ENCODE measurements at regions not wholly inside any gene's neighbourhood (a gene's known extent, or its start where the extent isn't known, plus 50 kb on each side); places are given as distances from the start of the nearest gene placed in this dataset.
"Not testable (repeated sequence)": the region's sequence is repeated elsewhere in the genome, so short reads cannot be mapped to it uniquely, and the experiment has no call there.

- no peak for TF ChIP-seq ISL1 (CRISPR knock-in tag; IDR thresholded peaks at IDR 0.05)
- no peak for TF ChIP-seq ZNF565 (CRISPR knock-in tag; conservative IDR thresholded peaks at IDR 0.05; ENCODE audit: low read depth)
- no peak for TF ChIP-seq GLIS3 (CRISPR knock-in tag; IDR thresholded peaks at IDR 0.05)
- no peak for TF ChIP-seq ARNTL (CRISPR knock-in tag; IDR thresholded peaks at IDR 0.05; ENCODE audit: borderline replicate concordance, low read depth)
- no peak for TF ChIP-seq ZFP3 (CRISPR knock-in tag; IDR thresholded peaks at IDR 0.05)
- no peak for TF ChIP-seq CREB5 (CRISPR knock-in tag; IDR thresholded peaks at IDR 0.05; ENCODE audit: low read depth)
- TF ChIP-seq SNAI2 (CRISPR knock-in tag; IDR thresholded peaks at IDR 0.05), result no peak
- TF ChIP-seq ZNF70 (CRISPR knock-in tag; IDR thresholded peaks at IDR 0.05), result no peak
- no peak for TF ChIP-seq CSRNP3 (CRISPR knock-in tag; IDR thresholded peaks at IDR 0.05)
- TF ChIP-seq POU6F1 (CRISPR knock-in tag; IDR thresholded peaks at IDR 0.05; ENCODE audit: borderline replicate concordance, low read depth), result no peak
- no peak for TF ChIP-seq ZNF8 (CRISPR knock-in tag; IDR thresholded peaks at IDR 0.05)
- no peak for TF ChIP-seq BACH2 (CRISPR knock-in tag; IDR thresholded peaks at IDR 0.05; ENCODE audit: borderline replicate concordance)
- no peak for TF ChIP-seq PPARA (CRISPR knock-in tag; IDR thresholded peaks at IDR 0.05; ENCODE audit: borderline replicate concordance)
- no peak for TF ChIP-seq TCF4 (CRISPR knock-in tag; IDR thresholded peaks at IDR 0.05; ENCODE audit: borderline replicate concordance)
- TF ChIP-seq PATZ1 (CRISPR knock-in tag; IDR thresholded peaks at IDR 0.05; ENCODE audit: borderline replicate concordance), result no peak
- TF ChIP-seq RARB (CRISPR knock-in tag; IDR thresholded peaks at IDR 0.05), result no peak
- ATAC-seq, result no peak
Observed at GRCh38 chr4:130753926-130754325, 1658.0 kb downstream of the C4orf33 start.

GRCh38 chr4:130760246-130760645, 1664.3 kb downstream of the C4orf33 start:
- ATAC-seq, result no peak
- no peak for TF ChIP-seq ZNF70 (CRISPR knock-in tag; IDR thresholded peaks at IDR 0.05)
- TF ChIP-seq TCF4 (CRISPR knock-in tag; IDR thresholded peaks at IDR 0.05; ENCODE audit: borderline replicate concordance), result peak; percentile 29; the same call in 1 of the 2 replicates

GRCh38 chr4:130767384-130767783, 1671.4 kb downstream of the C4orf33 start:
- ATAC-seq, result not testable (repeated sequence)

- not testable (repeated sequence) for ATAC-seq
Observed at GRCh38 chr4:130772966-130773365, 1677.0 kb downstream of the C4orf33 start.

- peak; percentile 75 for ATAC-seq
- TF ChIP-seq ZNF565 (CRISPR knock-in tag; conservative IDR thresholded peaks at IDR 0.05; ENCODE audit: low read depth) (no peak), GLIS3 (CRISPR knock-in tag; IDR thresholded peaks at IDR 0.05) (no peak), ZNF70 (CRISPR knock-in tag; IDR thresholded peaks at IDR 0.05) (no peak), ZFP30 (CRISPR knock-in tag; IDR thresholded peaks at IDR 0.05) (no peak), ESRRG (CRISPR knock-in tag; IDR thresholded peaks at IDR 0.05) (no peak), TCF4 (CRISPR knock-in tag; IDR thresholded peaks at IDR 0.05; ENCODE audit: borderline replicate concordance) (no peak), PATZ1 (CRISPR knock-in tag; IDR thresholded peaks at IDR 0.05; ENCODE audit: borderline replicate concordance) (no peak), ZC3H10 (CRISPR knock-in tag; IDR thresholded peaks at IDR 0.05) (no peak), CSDC2 (CRISPR knock-in tag; IDR thresholded peaks at IDR 0.05) (no peak), OSR1 (CRISPR knock-in tag; IDR thresholded peaks at IDR 0.05) (no peak), BACH2 (CRISPR knock-in tag; IDR thresholded peaks at IDR 0.05; ENCODE audit: borderline replicate concordance) (no peak), POU6F1 (CRISPR knock-in tag; IDR thresholded peaks at IDR 0.05; ENCODE audit: borderline replicate concordance, low read depth) (no peak), ARNTL (CRISPR knock-in tag; IDR thresholded peaks at IDR 0.05; ENCODE audit: borderline replicate concordance, low read depth) (no peak), PPARA (CRISPR knock-in tag; IDR thresholded peaks at IDR 0.05; ENCODE audit: borderline replicate concordance) (no peak), ZFP3 (CRISPR knock-in tag; IDR thresholded peaks at IDR 0.05) (no peak)
Observed at GRCh38 chr4:130808492-130808891, 1712.5 kb downstream of the C4orf33 start.
